Effector CD4-positive, alpha-beta T cell (primary cell): ENCODE measurements at regions not wholly inside any gene's neighbourhood (a gene's known extent, or its start where the extent isn't known, plus 50 kb on each side); places are given as distances from the start of the nearest gene placed in this dataset.

Experiments
- DNase-seq: peaks from one replicate; pipeline ENCODE4 v3.0.0-alpha.2; 2020

- DNase-seq: no peak
Measured at GRCh38 chr10:3363311-3364045, 190.9 kb upstream of the PITRM1 start.

- DNase-seq: no peak
Measured at GRCh38 chr10:3362394-3362793, 189.8 kb upstream of the PITRM1 start.

GRCh38 chr10:3361640-3362039 lies 189.1 kb upstream of the PITRM1 start:
- DNase-seq: no peak

GRCh38 chr10:3357737-3358136 lies 185.2 kb upstream of the PITRM1 start:
- no peak for DNase-seq

- no peak for DNase-seq
Measured at GRCh38 chr10:3355536-3355935, 183.0 kb upstream of the PITRM1 start.

- no peak for DNase-seq
Measured at GRCh38 chr10:3354174-3354900, 181.8 kb upstream of the PITRM1 start.

GRCh38 chr10:3353235-3353634 lies 180.7 kb upstream of the PITRM1 start:
- no peak for DNase-seq

- no peak for DNase-seq
Measured at GRCh38 chr10:3350617-3351258, 178.2 kb upstream of the PITRM1 start.

- DNase-seq: no peak
Measured at GRCh38 chr10:3350205-3350604, 177.6 kb upstream of the PITRM1 start.

GRCh38 chr10:3348564-3348963 lies 176.0 kb upstream of the PITRM1 start:
- DNase-seq: no peak

GRCh38 chr10:3347413-3348182 lies 175.0 kb upstream of the PITRM1 start:
- DNase-seq: no peak

GRCh38 chr10:3346851-3347250 lies 174.3 kb upstream of the PITRM1 start:
- DNase-seq: no peak

GRCh38 chr10:3342771-3343170 lies 170.2 kb upstream of the PITRM1 start:
- no peak for DNase-seq

- DNase-seq: no peak
Measured at GRCh38 chr10:3340127-3340730, 167.6 kb upstream of the PITRM1 start.

GRCh38 chr10:3339531-3339950 lies 167.0 kb upstream of the PITRM1 start:
- no peak for DNase-seq

- no peak for DNase-seq
Measured at GRCh38 chr10:3339121-3339520, 166.5 kb upstream of the PITRM1 start.

GRCh38 chr10:3337741-3338140 lies 165.2 kb upstream of the PITRM1 start:
- no peak for DNase-seq

GRCh38 chr10:3336673-3337293 lies 164.2 kb upstream of the PITRM1 start:
- DNase-seq: no peak

GRCh38 chr10:3333426-3333825 lies 160.8 kb upstream of the PITRM1 start:
- DNase-seq: no peak

- DNase-seq: no peak
Measured at GRCh38 chr10:3331690-3332230, 159.2 kb upstream of the PITRM1 start.

GRCh38 chr10:3331187-3331586 lies 158.6 kb upstream of the PITRM1 start:
- no peak for DNase-seq

- DNase-seq: no peak
Measured at GRCh38 chr10:3330663-3331062, 158.1 kb upstream of the PITRM1 start.
